GM23338 (cell line): ENCODE measurements at regions not wholly inside any gene's neighbourhood (a gene's known extent, or its start where the extent isn't known, plus 50 kb on each side); places are given as distances from the start of the nearest gene placed in this dataset.

Experiments
- ATAC-seq: fragments of 200-7000 bp; cut with Tn5 transposase; 3 replicates; pipeline ENCODE4 v1.9.1; 2020
- DNase-seq: peaks from one replicate; pipeline ENCODE4 v3.0.0-alpha.2; 2015; ENCODE audit warnings: low spot score
- H2AFZ ChIP-seq: fragments of 200-600 bp; sonication (generic); 2 replicates; pipeline ENCODE4 v1.8.0; 2016; ENCODE audit warnings: antibody characterized with exemption, mild to moderate bottlenecking, moderate library complexity
- H3F3A ChIP-seq: fragments of 200-600 bp; sonication (generic); replicated peaks from 2 replicates; pipeline ENCODE4 v1.8.0; 2017; ENCODE audit warnings: antibody characterized with exemption, mixed run types, low read depth
- H3K27ac ChIP-seq: fragments of 200-600 bp; sonication (generic); 2 replicates; pipeline ENCODE4 v1.6.1; 2016; ENCODE audit warnings: low read depth
- H3K27me3 ChIP-seq: fragments of 200-600 bp; sonication (generic); 2 replicates; pipeline ENCODE4 v1.8.0; 2016; ENCODE audit warnings: mild to moderate bottlenecking, mixed run types, moderate library complexity; ENCODE audit not compliant: insufficient read depth
- H3K36me3 ChIP-seq: fragments of 200-600 bp; sonication (generic); 2 replicates; pipeline ENCODE4 v1.8.0; 2016; ENCODE audit warnings: mild to moderate bottlenecking; ENCODE audit not compliant: insufficient read depth
- H3K4me1 ChIP-seq: fragments of 200-600 bp; sonication (generic); 2 replicates; pipeline ENCODE4 v1.8.0; 2016; ENCODE audit warnings: mild to moderate bottlenecking, moderate library complexity; ENCODE audit not compliant: insufficient read depth
- H3K4me2 ChIP-seq: fragments of 200-600 bp; sonication (generic); 2 replicates; pipeline ENCODE4 v1.7.1; 2017; ENCODE audit warnings: mixed run types
- H3K4me3 ChIP-seq: fragments of 200-600 bp; sonication (generic); 2 replicates; pipeline ENCODE4 v1.6.1; 2016; ENCODE audit warnings: mixed run types
- H3K79me2 ChIP-seq: fragments of 200-600 bp; sonication (generic); replicated peaks from 2 replicates; pipeline ENCODE4 v1.8.0; 2017; ENCODE audit warnings: mild to moderate bottlenecking; ENCODE audit not compliant: insufficient read depth
- H3K9me2 ChIP-seq: fragments of 200-600 bp; sonication (generic); 2 replicates; pipeline ENCODE4 v1.8.0; 2017; ENCODE audit not compliant: insufficient read depth
- H4K20me1 ChIP-seq: fragments of 200-600 bp; sonication (generic); replicated peaks from 2 replicates; pipeline ENCODE4 v1.8.0; 2017; ENCODE audit warnings: mild to moderate bottlenecking; ENCODE audit not compliant: insufficient read depth
- H3K27ac Mint-ChIP-seq: 2 replicates; pipeline ENCODE4 v1.8.0; 2020; ENCODE audit warnings: inconsistent platforms, mild to moderate bottlenecking, moderate library complexity, mixed read lengths
- H3K27me3 Mint-ChIP-seq: 3 replicates; pipeline ENCODE4 v1.8.0; 2022; ENCODE audit warnings: low read depth, mild to moderate bottlenecking, moderate library complexity, mixed read lengths, inconsistent platforms; ENCODE audit not compliant: insufficient read depth, poor library complexity
- H3K36me3 Mint-ChIP-seq: 3 replicates; pipeline ENCODE4 v1.8.0; 2021; ENCODE audit warnings: low read depth, mild to moderate bottlenecking, inconsistent platforms, moderate library complexity, mixed read lengths
- H3K4me1 Mint-ChIP-seq: 3 replicates; pipeline ENCODE4 v1.8.0; 2020; ENCODE audit warnings: mild to moderate bottlenecking, inconsistent platforms, mixed read lengths
- H3K4me3 Mint-ChIP-seq: 3 replicates; pipeline ENCODE4 v1.8.0; 2021; ENCODE audit warnings: moderate library complexity, mild to moderate bottlenecking, inconsistent platforms, mixed read lengths
- H3K9me3 Mint-ChIP-seq: 3 replicates; pipeline ENCODE4 v1.8.0; 2020; ENCODE audit warnings: moderate library complexity, mild to moderate bottlenecking, inconsistent platforms, mixed read lengths
- EZH2 ChIP-seq: fragments of 200-600 bp; sonication (generic); IDR thresholded peaks from one replicate; pipeline ENCODE4 v1.8.0; 2017; ENCODE audit warnings: antibody characterized with exemption, mild to moderate bottlenecking, low read depth; ENCODE audit not compliant: unreplicated experiment
- JUNB ChIP-seq: IDR thresholded peaks from one replicate; pipeline ENCODE4 v1.6.1; 2016; ENCODE audit warnings: antibody characterized with exemption; ENCODE audit not compliant: unreplicated experiment
- POLR2AphosphoS5 ChIP-seq: IDR thresholded peaks from 2 replicates; pipeline ENCODE4 v1.6.1; 2016; ENCODE audit warnings: antibody characterized with exemption, low read depth
- ZNF114 ChIP-seq: fragments of 250-450 bp; sonication (Bioruptor Pico); IDR thresholded peaks from 2 replicates; pipeline ENCODE4 v1.5.0; 2020; ENCODE audit warnings: mild to moderate bottlenecking, moderate library complexity
- TF ChIP-seq, protein P1 (sequence below), 2 experiments: fragments of 200-600 bp in 1 of 2; sonication (generic) in 1 of 2; conservative IDR thresholded peaks; 2 replicates each; pipeline versions ENCODE4 v1.5.1 to v1.6.1; 2016 to 2017; ENCODE audit warnings: antibody characterized with exemption in 2 of 2, low read depth in 2 of 2, mild to moderate bottlenecking in 2 of 2, moderate library complexity in 1 of 2
- TF ChIP-seq, protein P2 (sequence below): IDR thresholded peaks from 2 replicates; pipeline ENCODE4 v1.6.1; 2016; ENCODE audit warnings: antibody characterized with exemption
- TF ChIP-seq, protein P3 (sequence below): IDR thresholded peaks from one replicate; pipeline ENCODE4 v1.6.1; 2018; ENCODE audit warnings: antibody characterized with exemption; ENCODE audit not compliant: unreplicated experiment
- TF ChIP-seq, protein P4 (sequence below): fragments of 250-450 bp; sonication (Bioruptor Pico); IDR thresholded peaks from 2 replicates; pipeline ENCODE4 v1.5.0; 2020; ENCODE audit warnings: mild to moderate bottlenecking, moderate library complexity

DNA sequence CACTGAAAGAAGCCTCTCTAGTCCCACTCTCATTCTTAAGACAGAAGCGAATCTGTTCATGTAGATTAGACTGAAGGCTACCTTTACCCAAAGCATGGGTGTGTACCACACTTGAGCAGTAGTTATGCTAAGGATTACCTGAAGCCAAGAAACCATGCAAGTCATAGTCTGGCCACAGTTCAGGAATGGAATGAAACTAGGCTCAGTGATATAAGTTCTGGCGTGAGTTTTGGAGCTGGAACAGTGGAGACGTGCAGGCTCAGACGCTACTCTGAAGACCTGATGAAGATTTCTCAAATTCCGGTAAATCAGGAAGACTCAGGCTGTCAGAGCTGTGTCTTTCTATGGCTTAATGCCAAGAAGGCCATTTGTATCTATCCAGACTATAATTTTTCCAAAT is 219.9 kb downstream of the HDGFL1 start (continued):
- TF ChIP-seq, protein P1, sequence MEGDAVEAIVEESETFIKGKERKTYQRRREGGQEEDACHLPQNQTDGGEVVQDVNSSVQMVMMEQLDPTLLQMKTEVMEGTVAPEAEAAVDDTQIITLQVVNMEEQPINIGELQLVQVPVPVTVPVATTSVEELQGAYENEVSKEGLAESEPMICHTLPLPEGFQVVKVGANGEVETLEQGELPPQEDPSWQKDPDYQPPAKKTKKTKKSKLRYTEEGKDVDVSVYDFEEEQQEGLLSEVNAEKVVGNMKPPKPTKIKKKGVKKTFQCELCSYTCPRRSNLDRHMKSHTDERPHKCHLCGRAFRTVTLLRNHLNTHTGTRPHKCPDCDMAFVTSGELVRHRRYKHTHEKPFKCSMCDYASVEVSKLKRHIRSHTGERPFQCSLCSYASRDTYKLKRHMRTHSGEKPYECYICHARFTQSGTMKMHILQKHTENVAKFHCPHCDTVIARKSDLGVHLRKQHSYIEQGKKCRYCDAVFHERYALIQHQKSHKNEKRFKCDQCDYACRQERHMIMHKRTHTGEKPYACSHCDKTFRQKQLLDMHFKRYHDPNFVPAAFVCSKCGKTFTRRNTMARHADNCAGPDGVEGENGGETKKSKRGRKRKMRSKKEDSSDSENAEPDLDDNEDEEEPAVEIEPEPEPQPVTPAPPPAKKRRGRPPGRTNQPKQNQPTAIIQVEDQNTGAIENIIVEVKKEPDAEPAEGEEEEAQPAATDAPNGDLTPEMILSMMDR (conservative IDR thresholded peaks at IDR 0.05; ENCODE audit: low read depth in 2 of 2): no peak
- TF ChIP-seq JUNB (no peak), POLR2AphosphoS5 (no peak), ZNF114 (CRISPR knock-in tag) (no peak), EZH2 (no peak)
- TF ChIP-seq, protein P2, sequence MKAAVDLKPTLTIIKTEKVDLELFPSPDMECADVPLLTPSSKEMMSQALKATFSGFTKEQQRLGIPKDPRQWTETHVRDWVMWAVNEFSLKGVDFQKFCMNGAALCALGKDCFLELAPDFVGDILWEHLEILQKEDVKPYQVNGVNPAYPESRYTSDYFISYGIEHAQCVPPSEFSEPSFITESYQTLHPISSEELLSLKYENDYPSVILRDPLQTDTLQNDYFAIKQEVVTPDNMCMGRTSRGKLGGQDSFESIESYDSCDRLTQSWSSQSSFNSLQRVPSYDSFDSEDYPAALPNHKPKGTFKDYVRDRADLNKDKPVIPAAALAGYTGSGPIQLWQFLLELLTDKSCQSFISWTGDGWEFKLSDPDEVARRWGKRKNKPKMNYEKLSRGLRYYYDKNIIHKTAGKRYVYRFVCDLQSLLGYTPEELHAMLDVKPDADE: no peak
- TF ChIP-seq, protein P3, sequence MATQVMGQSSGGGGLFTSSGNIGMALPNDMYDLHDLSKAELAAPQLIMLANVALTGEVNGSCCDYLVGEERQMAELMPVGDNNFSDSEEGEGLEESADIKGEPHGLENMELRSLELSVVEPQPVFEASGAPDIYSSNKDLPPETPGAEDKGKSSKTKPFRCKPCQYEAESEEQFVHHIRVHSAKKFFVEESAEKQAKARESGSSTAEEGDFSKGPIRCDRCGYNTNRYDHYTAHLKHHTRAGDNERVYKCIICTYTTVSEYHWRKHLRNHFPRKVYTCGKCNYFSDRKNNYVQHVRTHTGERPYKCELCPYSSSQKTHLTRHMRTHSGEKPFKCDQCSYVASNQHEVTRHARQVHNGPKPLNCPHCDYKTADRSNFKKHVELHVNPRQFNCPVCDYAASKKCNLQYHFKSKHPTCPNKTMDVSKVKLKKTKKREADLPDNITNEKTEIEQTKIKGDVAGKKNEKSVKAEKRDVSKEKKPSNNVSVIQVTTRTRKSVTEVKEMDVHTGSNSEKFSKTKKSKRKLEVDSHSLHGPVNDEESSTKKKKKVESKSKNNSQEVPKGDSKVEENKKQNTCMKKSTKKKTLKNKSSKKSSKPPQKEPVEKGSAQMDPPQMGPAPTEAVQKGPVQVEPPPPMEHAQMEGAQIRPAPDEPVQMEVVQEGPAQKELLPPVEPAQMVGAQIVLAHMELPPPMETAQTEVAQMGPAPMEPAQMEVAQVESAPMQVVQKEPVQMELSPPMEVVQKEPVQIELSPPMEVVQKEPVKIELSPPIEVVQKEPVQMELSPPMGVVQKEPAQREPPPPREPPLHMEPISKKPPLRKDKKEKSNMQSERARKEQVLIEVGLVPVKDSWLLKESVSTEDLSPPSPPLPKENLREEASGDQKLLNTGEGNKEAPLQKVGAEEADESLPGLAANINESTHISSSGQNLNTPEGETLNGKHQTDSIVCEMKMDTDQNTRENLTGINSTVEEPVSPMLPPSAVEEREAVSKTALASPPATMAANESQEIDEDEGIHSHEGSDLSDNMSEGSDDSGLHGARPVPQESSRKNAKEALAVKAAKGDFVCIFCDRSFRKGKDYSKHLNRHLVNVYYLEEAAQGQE: no peak

DNA sequence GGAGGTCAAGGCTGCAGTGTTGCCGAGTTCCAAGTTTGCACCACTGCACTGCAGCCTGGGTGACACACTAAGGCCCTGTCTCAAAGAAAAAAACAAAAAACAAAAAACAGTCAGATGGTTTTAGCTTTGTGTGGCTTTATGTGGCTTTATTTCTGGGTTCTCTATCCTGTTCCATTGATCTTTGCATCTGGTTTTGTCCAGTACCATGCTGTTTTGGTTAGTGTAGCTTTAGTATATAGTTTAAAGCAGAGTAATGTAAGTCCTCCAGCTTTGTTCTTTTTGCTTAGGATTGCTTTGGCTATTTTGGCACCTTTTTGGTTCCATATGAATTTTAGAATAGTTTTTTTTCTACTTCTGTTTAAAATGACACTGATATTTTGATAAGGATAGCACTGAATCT is 225.5 kb downstream of the HDGFL1 start:
- H3K9me3 Mint-ChIP-seq: peaks cover 18% of the 10 kb centered on the region
- no peak overlapping the region for H3K4me2 ChIP-seq
- no peak for ATAC-seq
- no peak for TF ChIP-seq JUNB
- TF ChIP-seq, protein P4, sequence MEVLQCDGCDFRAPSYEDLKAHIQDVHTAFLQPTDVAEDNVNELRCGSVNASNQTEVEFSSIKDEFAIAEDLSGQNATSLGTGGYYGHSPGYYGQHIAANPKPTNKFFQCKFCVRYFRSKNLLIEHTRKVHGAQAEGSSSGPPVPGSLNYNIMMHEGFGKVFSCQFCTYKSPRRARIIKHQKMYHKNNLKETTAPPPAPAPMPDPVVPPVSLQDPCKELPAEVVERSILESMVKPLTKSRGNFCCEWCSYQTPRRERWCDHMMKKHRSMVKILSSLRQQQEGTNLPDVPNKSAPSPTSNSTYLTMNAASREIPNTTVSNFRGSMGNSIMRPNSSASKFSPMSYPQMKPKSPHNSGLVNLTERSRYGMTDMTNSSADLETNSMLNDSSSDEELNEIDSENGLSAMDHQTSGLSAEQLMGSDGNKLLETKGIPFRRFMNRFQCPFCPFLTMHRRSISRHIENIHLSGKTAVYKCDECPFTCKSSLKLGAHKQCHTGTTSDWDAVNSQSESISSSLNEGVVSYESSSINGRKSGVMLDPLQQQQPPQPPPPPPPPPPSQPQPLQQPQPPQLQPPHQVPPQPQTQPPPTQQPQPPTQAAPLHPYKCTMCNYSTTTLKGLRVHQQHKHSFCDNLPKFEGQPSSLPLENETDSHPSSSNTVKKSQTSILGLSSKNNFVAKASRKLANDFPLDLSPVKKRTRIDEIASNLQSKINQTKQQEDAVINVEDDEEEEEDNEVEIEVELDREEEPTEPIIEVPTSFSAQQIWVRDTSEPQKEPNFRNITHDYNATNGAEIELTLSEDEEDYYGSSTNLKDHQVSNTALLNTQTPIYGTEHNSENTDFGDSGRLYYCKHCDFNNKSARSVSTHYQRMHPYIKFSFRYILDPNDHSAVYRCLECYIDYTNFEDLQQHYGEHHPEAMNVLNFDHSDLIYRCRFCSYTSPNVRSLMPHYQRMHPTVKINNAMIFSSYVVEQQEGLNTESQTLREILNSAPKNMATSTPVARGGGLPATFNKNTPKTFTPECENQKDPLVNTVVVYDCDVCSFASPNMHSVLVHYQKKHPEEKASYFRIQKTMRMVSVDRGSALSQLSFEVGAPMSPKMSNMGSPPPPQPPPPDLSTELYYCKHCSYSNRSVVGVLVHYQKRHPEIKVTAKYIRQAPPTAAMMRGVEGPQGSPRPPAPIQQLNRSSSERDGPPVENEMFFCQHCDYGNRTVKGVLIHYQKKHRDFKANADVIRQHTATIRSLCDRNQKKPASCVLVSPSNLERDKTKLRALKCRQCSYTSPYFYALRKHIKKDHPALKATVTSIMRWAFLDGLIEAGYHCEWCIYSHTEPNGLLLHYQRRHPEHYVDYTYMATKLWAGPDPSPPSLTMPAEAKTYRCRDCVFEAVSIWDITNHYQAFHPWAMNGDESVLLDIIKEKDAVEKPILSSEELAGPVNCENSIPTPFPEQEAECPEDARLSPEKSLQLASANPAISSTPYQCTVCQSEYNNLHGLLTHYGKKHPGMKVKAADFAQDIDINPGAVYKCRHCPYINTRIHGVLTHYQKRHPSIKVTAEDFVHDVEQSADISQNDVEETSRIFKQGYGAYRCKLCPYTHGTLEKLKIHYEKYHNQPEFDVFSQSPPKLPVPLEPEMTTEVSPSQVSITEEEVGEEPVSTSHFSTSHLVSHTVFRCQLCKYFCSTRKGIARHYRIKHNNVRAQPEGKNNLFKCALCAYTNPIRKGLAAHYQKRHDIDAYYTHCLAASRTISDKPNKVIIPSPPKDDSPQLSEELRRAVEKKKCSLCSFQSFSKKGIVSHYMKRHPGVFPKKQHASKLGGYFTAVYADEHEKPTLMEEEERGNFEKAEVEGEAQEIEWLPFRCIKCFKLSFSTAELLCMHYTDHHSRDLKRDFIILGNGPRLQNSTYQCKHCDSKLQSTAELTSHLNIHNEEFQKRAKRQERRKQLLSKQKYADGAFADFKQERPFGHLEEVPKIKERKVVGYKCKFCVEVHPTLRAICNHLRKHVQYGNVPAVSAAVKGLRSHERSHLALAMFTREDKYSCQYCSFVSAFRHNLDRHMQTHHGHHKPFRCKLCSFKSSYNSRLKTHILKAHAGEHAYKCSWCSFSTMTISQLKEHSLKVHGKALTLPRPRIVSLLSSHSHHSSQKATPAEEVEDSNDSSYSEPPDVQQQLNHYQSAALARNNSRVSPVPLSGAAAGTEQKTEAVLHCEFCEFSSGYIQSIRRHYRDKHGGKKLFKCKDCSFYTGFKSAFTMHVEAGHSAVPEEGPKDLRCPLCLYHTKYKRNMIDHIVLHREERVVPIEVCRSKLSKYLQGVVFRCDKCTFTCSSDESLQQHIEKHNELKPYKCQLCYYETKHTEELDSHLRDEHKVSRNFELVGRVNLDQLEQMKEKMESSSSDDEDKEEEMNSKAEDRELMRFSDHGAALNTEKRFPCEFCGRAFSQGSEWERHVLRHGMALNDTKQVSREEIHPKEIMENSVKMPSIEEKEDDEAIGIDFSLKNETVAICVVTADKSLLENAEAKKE (CRISPR knock-in tag): no peak
- TF ChIP-seq POLR2AphosphoS5: no peak
- TF ChIP-seq, protein P1 (conservative IDR thresholded peaks at IDR 0.05; ENCODE audit: low read depth in 2 of 2): no peak

More for the DNA sequence above, 225.5 kb downstream of the HDGFL1 start:
- no peaks in the 10 kb centered on the region for H3F3A ChIP-seq
- no peaks in the 10 kb centered on the region for H3K27me3 Mint-ChIP-seq
- 0 out of 2 replicates have a peak, but pooled peaks cover 6% of the 10 kb centered on the region for H3K9me2 ChIP-seq
- H3K4me3 ChIP-seq: no peak overlapping the region
- no peak overlapping the region for H3K27ac ChIP-seq
- no peak for DNase-seq
- H3K27me3 ChIP-seq: no peaks in the 10 kb centered on the region
- H3K79me2 ChIP-seq: no peaks in the 10 kb centered on the region
- H3K36me3 Mint-ChIP-seq: peaks cover 20% of the 10 kb centered on the region; the same call in 2 of the 3 replicates
- H3K27ac Mint-ChIP-seq: no peak overlapping the region
- H4K20me1 ChIP-seq: no peaks in the 10 kb centered on the region
- no peaks in the 10 kb centered on the region for H3K4me1 ChIP-seq
- H3K4me3 Mint-ChIP-seq: no peak overlapping the region
- H2AFZ ChIP-seq: no peak overlapping the region
- no peaks in the 10 kb centered on the region for H3K4me1 Mint-ChIP-seq
- no peaks in the 10 kb centered on the region for H3K36me3 ChIP-seq
